GM23338 (cell line): ENCODE measurements at regions not wholly inside any gene's neighbourhood (a gene's known extent, or its start where the extent isn't known, plus 50 kb on each side); places are given as distances from the start of the nearest gene placed in this dataset.

Experiments used
- EZH2 ChIP-seq: fragments of 200-600 bp; sonication (generic); IDR thresholded peaks from one replicate; pipeline ENCODE4 v1.8.0; 2017; ENCODE audit warnings: antibody characterized with exemption, mild to moderate bottlenecking, low read depth; ENCODE audit not compliant: unreplicated experiment
- EZH2phosphoT487 ChIP-seq: fragments of 200-600 bp; sonication (generic); IDR thresholded peaks from one replicate; pipeline ENCODE4 v1.8.1; 2018; ENCODE audit warnings: antibody characterized with exemption; ENCODE audit not compliant: unreplicated experiment
- JUNB ChIP-seq: IDR thresholded peaks from one replicate; pipeline ENCODE4 v1.6.1; 2016; ENCODE audit warnings: antibody characterized with exemption; ENCODE audit not compliant: unreplicated experiment
- POLR2AphosphoS5 ChIP-seq: IDR thresholded peaks from 2 replicates; pipeline ENCODE4 v1.6.1; 2016; ENCODE audit warnings: antibody characterized with exemption, low read depth
- STAT1 ChIP-seq: IDR thresholded peaks from one replicate; pipeline ENCODE4 v1.6.1; 2016; ENCODE audit warnings: antibody characterized with exemption; ENCODE audit not compliant: unreplicated experiment
- ZNF114 ChIP-seq: fragments of 250-450 bp; sonication (Bioruptor Pico); IDR thresholded peaks from 2 replicates; pipeline ENCODE4 v1.5.0; 2020; ENCODE audit warnings: mild to moderate bottlenecking, moderate library complexity
- ZNF331 ChIP-seq: fragments of 250-450 bp; sonication (Bioruptor Pico); IDR thresholded peaks from 2 replicates; pipeline ENCODE4 v1.5.0; 2020; ENCODE audit warnings: low read depth, mild to moderate bottlenecking, moderate library complexity
- TF ChIP-seq, protein P1 (sequence below), 2 experiments: fragments of 200-600 bp in 1 of 2; sonication (generic) in 1 of 2; conservative IDR thresholded peaks; 2 replicates each; pipeline versions ENCODE4 v1.5.1 to v1.6.1; 2016 to 2017; ENCODE audit warnings: antibody characterized with exemption in 2 of 2, low read depth in 2 of 2, mild to moderate bottlenecking in 2 of 2, moderate library complexity in 1 of 2
- TF ChIP-seq, protein P2 (sequence below): IDR thresholded peaks from 2 replicates; pipeline ENCODE4 v1.6.1; 2016; ENCODE audit warnings: antibody characterized with exemption
- TF ChIP-seq, protein P3 (sequence below): IDR thresholded peaks from one replicate; pipeline ENCODE4 v1.6.1; 2018; ENCODE audit warnings: antibody characterized with exemption; ENCODE audit not compliant: unreplicated experiment

DNA sequence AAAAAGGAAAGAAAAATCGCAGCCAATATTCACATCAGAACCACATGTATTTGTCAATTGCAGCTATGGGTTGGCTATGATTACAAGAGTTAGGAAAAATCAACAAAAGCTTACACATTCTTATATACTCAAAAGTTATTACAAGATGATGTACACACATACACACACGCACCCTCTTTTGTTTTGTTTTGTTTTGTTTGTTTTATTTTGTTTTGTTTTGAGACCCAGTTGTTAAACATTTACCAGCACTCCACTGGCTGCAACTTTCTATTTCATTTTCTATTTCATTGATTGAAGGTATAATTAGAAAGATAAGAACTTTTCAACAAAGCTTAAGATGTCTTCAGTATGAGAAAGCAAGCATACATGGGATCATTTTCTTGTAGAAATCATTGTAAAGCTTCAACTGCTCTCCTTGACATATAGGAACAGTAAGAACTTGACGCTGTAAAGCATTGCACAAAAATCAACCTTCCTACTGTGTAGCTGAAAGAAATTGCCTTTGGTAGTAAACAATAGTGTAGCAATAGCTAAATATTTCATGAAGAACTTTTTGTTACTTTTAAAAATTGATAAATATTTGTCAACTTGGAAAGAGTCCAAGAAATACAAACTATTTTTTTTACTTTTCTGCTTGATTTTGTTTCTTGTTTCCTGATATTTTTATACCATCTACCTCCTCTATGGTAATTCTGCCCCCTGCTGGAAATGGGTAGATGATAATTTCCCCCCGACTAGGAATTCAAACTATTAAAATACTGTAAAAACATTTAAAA is 205.9 kb downstream of the MBL2 start:
- TF ChIP-seq, protein P1, sequence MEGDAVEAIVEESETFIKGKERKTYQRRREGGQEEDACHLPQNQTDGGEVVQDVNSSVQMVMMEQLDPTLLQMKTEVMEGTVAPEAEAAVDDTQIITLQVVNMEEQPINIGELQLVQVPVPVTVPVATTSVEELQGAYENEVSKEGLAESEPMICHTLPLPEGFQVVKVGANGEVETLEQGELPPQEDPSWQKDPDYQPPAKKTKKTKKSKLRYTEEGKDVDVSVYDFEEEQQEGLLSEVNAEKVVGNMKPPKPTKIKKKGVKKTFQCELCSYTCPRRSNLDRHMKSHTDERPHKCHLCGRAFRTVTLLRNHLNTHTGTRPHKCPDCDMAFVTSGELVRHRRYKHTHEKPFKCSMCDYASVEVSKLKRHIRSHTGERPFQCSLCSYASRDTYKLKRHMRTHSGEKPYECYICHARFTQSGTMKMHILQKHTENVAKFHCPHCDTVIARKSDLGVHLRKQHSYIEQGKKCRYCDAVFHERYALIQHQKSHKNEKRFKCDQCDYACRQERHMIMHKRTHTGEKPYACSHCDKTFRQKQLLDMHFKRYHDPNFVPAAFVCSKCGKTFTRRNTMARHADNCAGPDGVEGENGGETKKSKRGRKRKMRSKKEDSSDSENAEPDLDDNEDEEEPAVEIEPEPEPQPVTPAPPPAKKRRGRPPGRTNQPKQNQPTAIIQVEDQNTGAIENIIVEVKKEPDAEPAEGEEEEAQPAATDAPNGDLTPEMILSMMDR (conservative IDR thresholded peaks at IDR 0.05; ENCODE audit: low read depth in 2 of 2), result peak; percentile 53 to 78; a peak in 3 of 4 replicates
- no peak for TF ChIP-seq ZNF331 (CRISPR knock-in tag)
- no peak for TF ChIP-seq POLR2AphosphoS5
- TF ChIP-seq, protein P2, sequence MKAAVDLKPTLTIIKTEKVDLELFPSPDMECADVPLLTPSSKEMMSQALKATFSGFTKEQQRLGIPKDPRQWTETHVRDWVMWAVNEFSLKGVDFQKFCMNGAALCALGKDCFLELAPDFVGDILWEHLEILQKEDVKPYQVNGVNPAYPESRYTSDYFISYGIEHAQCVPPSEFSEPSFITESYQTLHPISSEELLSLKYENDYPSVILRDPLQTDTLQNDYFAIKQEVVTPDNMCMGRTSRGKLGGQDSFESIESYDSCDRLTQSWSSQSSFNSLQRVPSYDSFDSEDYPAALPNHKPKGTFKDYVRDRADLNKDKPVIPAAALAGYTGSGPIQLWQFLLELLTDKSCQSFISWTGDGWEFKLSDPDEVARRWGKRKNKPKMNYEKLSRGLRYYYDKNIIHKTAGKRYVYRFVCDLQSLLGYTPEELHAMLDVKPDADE, result no peak
- no peak for TF ChIP-seq EZH2phosphoT487
- TF ChIP-seq EZH2, result no peak
- TF ChIP-seq JUNB, result no peak
- TF ChIP-seq, protein P3, sequence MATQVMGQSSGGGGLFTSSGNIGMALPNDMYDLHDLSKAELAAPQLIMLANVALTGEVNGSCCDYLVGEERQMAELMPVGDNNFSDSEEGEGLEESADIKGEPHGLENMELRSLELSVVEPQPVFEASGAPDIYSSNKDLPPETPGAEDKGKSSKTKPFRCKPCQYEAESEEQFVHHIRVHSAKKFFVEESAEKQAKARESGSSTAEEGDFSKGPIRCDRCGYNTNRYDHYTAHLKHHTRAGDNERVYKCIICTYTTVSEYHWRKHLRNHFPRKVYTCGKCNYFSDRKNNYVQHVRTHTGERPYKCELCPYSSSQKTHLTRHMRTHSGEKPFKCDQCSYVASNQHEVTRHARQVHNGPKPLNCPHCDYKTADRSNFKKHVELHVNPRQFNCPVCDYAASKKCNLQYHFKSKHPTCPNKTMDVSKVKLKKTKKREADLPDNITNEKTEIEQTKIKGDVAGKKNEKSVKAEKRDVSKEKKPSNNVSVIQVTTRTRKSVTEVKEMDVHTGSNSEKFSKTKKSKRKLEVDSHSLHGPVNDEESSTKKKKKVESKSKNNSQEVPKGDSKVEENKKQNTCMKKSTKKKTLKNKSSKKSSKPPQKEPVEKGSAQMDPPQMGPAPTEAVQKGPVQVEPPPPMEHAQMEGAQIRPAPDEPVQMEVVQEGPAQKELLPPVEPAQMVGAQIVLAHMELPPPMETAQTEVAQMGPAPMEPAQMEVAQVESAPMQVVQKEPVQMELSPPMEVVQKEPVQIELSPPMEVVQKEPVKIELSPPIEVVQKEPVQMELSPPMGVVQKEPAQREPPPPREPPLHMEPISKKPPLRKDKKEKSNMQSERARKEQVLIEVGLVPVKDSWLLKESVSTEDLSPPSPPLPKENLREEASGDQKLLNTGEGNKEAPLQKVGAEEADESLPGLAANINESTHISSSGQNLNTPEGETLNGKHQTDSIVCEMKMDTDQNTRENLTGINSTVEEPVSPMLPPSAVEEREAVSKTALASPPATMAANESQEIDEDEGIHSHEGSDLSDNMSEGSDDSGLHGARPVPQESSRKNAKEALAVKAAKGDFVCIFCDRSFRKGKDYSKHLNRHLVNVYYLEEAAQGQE, result no peak
- TF ChIP-seq STAT1, result no peak
- no peak for TF ChIP-seq ZNF114
